Bronchial epithelial cell (primary cell): ENCODE measurements at regions not wholly inside any gene's neighbourhood (a gene's known extent, or its start where the extent isn't known, plus 50 kb on each side); places are given as distances from the start of the nearest gene placed in this dataset.
A peak's percentile ranks its signal among the peaks of the same experiment; 100 is the strongest.
"Not testable (repeated sequence)": the region's sequence is repeated elsewhere in the genome, so short reads cannot be mapped to it uniquely, and the experiment has no call there.

Experiments
- DNase-seq: peaks from one replicate; pipeline ENCODE4 v3.0.0-alpha.2; 2010; ENCODE audit warnings: low read depth
- FAIRE-seq: peaks from 2 replicates; lab custom pipeline; 2011; peaks lifted over from hg19 to GRCh38; lab: Jason Lieb, UNC
- H3K27me3 ChIP-seq: 2 replicates; pipeline ENCODE4 v1.5.1; 2011; ENCODE audit warnings: low read length; ENCODE audit not compliant: control insufficient read depth, insufficient read depth
- H3K36me3 ChIP-seq: 2 replicates; pipeline ENCODE4 v1.5.1; 2011; ENCODE audit warnings: low read length; ENCODE audit not compliant: control insufficient read depth, insufficient read depth
- H3K4me3 ChIP-seq: 2 replicates; pipeline ENCODE4 v1.5.1; 2011; ENCODE audit warnings: mild to moderate bottlenecking, low read depth, low read length, control low read depth
- TF ChIP-seq, protein P1 (sequence below): IDR thresholded peaks from 2 replicates; pipeline ENCODE4 v1.5.1; 2011; ENCODE audit warnings: mild to moderate bottlenecking, moderate library complexity, low read length, control low read depth, inconsistent platforms; ENCODE audit not compliant: insufficient read depth, severe bottlenecking

DNA sequence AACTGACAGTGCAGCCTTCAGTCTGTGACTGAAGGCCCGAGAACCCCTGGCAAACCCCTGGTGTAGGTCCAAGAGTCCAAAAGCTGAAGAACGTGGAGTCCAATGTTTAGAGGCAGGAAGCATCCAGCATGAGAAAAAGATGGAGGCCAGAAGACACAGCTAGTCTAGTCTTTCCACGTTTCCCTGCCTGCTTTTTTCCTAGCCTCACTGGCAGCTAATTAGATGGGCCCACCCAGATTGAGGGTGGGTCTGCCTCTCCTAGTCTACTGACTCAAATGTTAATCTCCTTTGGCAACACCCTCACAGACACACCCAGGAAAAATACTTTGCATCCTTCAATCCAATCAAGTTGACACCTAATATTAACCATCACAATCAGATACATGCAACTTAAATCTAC is 87.8 kb downstream of the TENT5D start:
- not testable (repeated sequence) for FAIRE-seq, H3K27me3 ChIP-seq, DNase-seq

GRCh38 chrX:80511969-80512760 is 91.9 kb downstream of the TENT5D start:
- H3K4me3 ChIP-seq, result no peak overlapping the region

More for the DNA sequence above, 87.8 kb downstream of the TENT5D start:
- H3K36me3 ChIP-seq, H3K4me3 ChIP-seq: not testable (repeated sequence)

DNA sequence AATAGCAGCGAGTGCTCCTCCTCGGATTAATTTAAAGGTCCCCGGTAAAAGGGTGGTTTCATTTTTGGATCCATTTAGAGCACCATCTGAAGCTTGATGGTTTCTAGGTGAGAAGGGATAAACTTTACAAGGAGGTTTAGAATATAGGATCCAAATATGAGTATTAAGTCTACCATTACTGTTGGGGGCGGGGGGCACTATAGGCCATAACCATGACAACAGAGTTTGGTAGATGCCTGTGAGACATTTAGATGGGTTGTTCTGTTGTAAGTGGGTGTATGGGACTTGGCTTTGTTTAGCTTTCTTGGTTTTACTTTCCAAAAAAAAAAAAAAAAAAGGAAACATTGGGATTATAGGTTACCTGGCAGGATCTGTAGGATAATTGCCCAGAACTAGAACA is 92.7 kb downstream of the TENT5D start:
- DNase-seq (no peak), FAIRE-seq (no peak)
- Histone ChIP-seq H3K4me3 (no peak overlapping the region), H3K27me3 (no peaks in the 10 kb centered on the region), H3K36me3 (no peaks in the 10 kb centered on the region)
- TF ChIP-seq, protein P1, sequence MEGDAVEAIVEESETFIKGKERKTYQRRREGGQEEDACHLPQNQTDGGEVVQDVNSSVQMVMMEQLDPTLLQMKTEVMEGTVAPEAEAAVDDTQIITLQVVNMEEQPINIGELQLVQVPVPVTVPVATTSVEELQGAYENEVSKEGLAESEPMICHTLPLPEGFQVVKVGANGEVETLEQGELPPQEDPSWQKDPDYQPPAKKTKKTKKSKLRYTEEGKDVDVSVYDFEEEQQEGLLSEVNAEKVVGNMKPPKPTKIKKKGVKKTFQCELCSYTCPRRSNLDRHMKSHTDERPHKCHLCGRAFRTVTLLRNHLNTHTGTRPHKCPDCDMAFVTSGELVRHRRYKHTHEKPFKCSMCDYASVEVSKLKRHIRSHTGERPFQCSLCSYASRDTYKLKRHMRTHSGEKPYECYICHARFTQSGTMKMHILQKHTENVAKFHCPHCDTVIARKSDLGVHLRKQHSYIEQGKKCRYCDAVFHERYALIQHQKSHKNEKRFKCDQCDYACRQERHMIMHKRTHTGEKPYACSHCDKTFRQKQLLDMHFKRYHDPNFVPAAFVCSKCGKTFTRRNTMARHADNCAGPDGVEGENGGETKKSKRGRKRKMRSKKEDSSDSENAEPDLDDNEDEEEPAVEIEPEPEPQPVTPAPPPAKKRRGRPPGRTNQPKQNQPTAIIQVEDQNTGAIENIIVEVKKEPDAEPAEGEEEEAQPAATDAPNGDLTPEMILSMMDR, result no peak

More at GRCh38 chrX:80511969-80512760, 91.9 kb downstream of the TENT5D start:
- H3K36me3 ChIP-seq, result no peaks in the 10 kb centered on the region
- TF ChIP-seq, protein P1, result no peak
- H3K27me3 ChIP-seq, result no peaks in the 10 kb centered on the region
- DNase-seq (peak; percentile 50), FAIRE-seq (no peak)

DNA sequence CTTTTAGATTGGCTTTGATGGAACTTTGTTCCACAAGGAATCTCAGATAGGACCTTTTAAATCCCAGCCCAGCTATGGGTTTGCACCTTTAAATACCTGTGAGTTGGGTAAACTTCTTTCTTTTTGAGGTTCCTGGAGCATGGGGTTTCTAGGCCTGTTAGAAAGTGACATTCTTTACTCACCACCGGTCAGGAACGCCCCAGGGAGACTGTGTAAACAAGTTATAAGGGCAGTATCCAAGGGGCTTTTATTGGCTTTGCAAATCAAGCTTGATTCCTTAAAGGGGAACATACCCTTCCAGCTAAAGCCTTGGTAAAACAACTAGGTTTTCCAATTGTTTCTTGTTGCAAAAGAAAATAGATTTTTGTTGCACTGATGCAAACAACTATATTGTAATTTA is 93.4 kb downstream of the TENT5D start:
- TF ChIP-seq, protein P1, result no peak
- DNase-seq, result no peak
- Histone ChIP-seq H3K4me3 (no peak overlapping the region), H3K27me3 (no peaks in the 10 kb centered on the region), H3K36me3 (no peaks in the 10 kb centered on the region)
- no peak for FAIRE-seq

- H3K36me3 ChIP-seq, result no peaks in the 10 kb centered on the region
- FAIRE-seq, result no peak
- TF ChIP-seq, protein P1, result no peak
- H3K4me3 ChIP-seq, result no peak overlapping the region
- peak; percentile 3 for DNase-seq
- no peaks in the 10 kb centered on the region for H3K27me3 ChIP-seq
These were observed 116.8 kb downstream of the TENT5D start for GRCh38 chrX:80537096-80537495.

DNA sequence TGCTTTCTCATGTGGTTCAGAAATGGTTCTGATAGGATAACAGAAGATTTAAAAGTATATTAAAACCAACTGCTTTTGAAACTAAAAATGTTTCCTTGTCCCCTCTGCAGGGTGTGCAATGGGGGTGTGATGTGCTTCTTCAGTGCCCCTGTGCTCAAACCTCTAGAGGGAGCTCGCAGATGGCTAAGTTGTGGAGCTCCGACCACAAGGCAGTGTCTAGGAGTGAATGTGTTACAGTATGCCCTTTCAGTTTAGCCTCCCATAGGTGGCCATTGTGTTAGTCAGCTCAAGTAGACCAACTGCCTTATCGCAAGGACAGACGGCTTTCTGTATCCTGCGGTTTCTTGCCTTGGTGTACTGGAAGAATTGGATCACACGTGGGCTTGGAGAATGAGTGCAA is 130.5 kb downstream of the TENT5D start:
- H3K36me3 ChIP-seq, result no peaks in the 10 kb centered on the region
- H3K4me3 ChIP-seq, result no peak overlapping the region
- DNase-seq (no peak), FAIRE-seq (no peak)
- TF ChIP-seq, protein P1, result no peak
- no peaks in the 10 kb centered on the region for H3K27me3 ChIP-seq
